Keratinocyte (primary cell): ENCODE measurements at regions not wholly inside any gene's neighbourhood (a gene's known extent, or its start where the extent isn't known, plus 50 kb on each side); places are given as distances from the start of the nearest gene placed in this dataset.

Experiments
- CTCF ChIP-seq, 3 experiments: IDR thresholded peaks in 1 of 3; conservative IDR thresholded peaks in 1 of 3; optimal IDR thresholded peaks in 1 of 3; 2 replicates in 2 of 3; 3 replicates in 1 of 3; pipeline versions ENCODE3 to v1.5.1; 2011; ENCODE audit warnings: low read length in 3 of 3, mild to moderate bottlenecking in 3 of 3, moderate library complexity in 2 of 3, control low read depth in 1 of 3, inconsistent platforms in 1 of 3; ENCODE audit not compliant: insufficient read depth in 2 of 3; ENCODE audit errors: extremely low read depth in 1 of 3
- EZH2 ChIP-seq: IDR thresholded peaks from one replicate; pipeline ENCODE4 v1.6.1; 2012; ENCODE audit warnings: inconsistent platforms, mild to moderate bottlenecking, low read length, moderate library complexity

- no peak for TF ChIP-seq CTCF (optimal IDR thresholded peaks at IDR 0.05 in 1 of 3, IDR thresholded peaks at IDR 0.05 in 1 of 3, conservative IDR thresholded peaks at IDR 0.05 in 1 of 3; ENCODE audit: extremely low read depth in 1 of 3, insufficient read depth in 2 of 3, low read length in 3 of 3)
- TF ChIP-seq EZH2: no peak
Observed at GRCh38 chr15:47288794-47289193, 428.5 kb upstream of the SEMA6D start.
